HG03097 (cell line): ENCODE measurements at regions not wholly inside any gene's neighbourhood (a gene's known extent, or its start where the extent isn't known, plus 50 kb on each side); places are given as distances from the start of the nearest gene placed in this dataset.

ENCODE experiments used
- ATAC-seq: cut with Tn5 transposase; IDR thresholded peaks from one replicate; pipeline ENCODE4 v1.9.1; 2021; ENCODE audit not compliant: unreplicated experiment, low FRiP score

GRCh38 chr12:59839514-59839913 is 243.7 kb downstream of the SLC16A7 start:
- no peak for ATAC-seq

- no peak for ATAC-seq
These were observed 247.5 kb downstream of the SLC16A7 start for GRCh38 chr12:59843260-59843843.

GRCh38 chr12:59844750-59845149 is 248.9 kb downstream of the SLC16A7 start:
- ATAC-seq = no peak

- ATAC-seq = no peak
These were observed 249.5 kb downstream of the SLC16A7 start for GRCh38 chr12:59845293-59845692.

GRCh38 chr12:59847127-59847526 is 251.3 kb downstream of the SLC16A7 start:
- ATAC-seq = no peak

GRCh38 chr12:59850268-59850667 is 254.4 kb downstream of the SLC16A7 start:
- no peak for ATAC-seq

- ATAC-seq = no peak
These were observed 262.8 kb downstream of the SLC16A7 start for GRCh38 chr12:59858508-59859170.

- ATAC-seq = no peak
These were observed 263.3 kb downstream of the SLC16A7 start for GRCh38 chr12:59859171-59859510.

- ATAC-seq = no peak
These were observed 265.8 kb downstream of the SLC16A7 start for GRCh38 chr12:59861635-59862034.

GRCh38 chr12:59867055-59867454 is 271.2 kb downstream of the SLC16A7 start:
- ATAC-seq = no peak

GRCh38 chr12:59867689-59868088 is 271.9 kb downstream of the SLC16A7 start:
- ATAC-seq = no peak

GRCh38 chr12:59871779-59872178 is 275.9 kb downstream of the SLC16A7 start:
- no peak for ATAC-seq

GRCh38 chr12:59873136-59873535 is 277.3 kb downstream of the SLC16A7 start:
- ATAC-seq = no peak

- ATAC-seq = no peak
These were observed 279.0 kb downstream of the SLC16A7 start for GRCh38 chr12:59874781-59875180.

- no peak for ATAC-seq
These were observed 290.4 kb downstream of the SLC16A7 start for GRCh38 chr12:59886131-59886733.

- ATAC-seq = no peak
These were observed 291.3 kb downstream of the SLC16A7 start for GRCh38 chr12:59887178-59887577.

- ATAC-seq = no peak
These were observed 295.2 kb downstream of the SLC16A7 start for GRCh38 chr12:59890896-59891579.

GRCh38 chr12:59895166-59895775 is 299.4 kb downstream of the SLC16A7 start:
- ATAC-seq = no peak

GRCh38 chr12:59904874-59905521 is 309.2 kb downstream of the SLC16A7 start:
- no peak for ATAC-seq

- no peak for ATAC-seq
These were observed 315.7 kb downstream of the SLC16A7 start for GRCh38 chr12:59911516-59911915.

GRCh38 chr12:59916988-59917387 is 321.2 kb downstream of the SLC16A7 start:
- ATAC-seq = no peak
